ENCODE measurements at regions not wholly inside any gene's neighbourhood (a gene's known extent, or its start where the extent isn't known, plus 50 kb on each side); places are given as distances from the start of the nearest gene placed in this dataset.

DNA sequence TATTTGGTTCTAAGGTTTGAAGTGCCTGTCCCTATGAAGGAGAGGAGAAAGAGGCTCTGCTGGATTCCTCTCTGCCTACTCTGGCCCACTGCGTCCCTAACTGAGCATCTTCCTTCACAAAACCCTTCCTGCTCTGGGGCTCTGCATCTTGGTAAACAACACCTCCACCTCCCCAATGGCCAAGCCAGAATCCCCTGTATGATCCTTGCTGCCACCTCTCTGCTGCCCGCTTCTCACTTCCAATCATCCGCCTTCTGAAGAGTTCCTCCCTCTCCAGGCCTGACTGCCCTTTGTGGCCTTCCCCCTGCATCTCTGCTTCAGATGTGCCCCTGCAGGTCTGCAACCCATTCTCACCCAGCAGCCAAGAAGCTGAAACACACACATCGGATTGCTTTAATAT is 110.6 kb upstream of the RPH3A start:
- Histone ChIP-seq H4K8ac (ENCODE audit: low read length) (no peak overlapping the region), H2AFZ (ENCODE audit: low read depth, low read length) (no peak overlapping the region), H3K27me3 (ENCODE audit: control insufficient read depth in 1 of 2, insufficient read depth in 1 of 2, low read length in 2 of 2) (peaks cover 30 to 34% of the 10 kb centered on the region in 2 experiments), H3K4me1 (ENCODE audit: control insufficient read depth, insufficient read depth, low read depth, low read length) (no peaks in the 10 kb centered on the region), H2AK5ac (ENCODE audit: low read length, severe bottlenecking) (no peak overlapping the region), H2BK120ac (ENCODE audit: low read depth, low read length) (no peak overlapping the region), H2BK12ac (ENCODE audit: low read length in 2 of 2) (no peak overlapping the region), H3K4ac (ENCODE audit: low read depth in 1 of 2, low read length in 2 of 2) (no peak overlapping the region), H3K9ac (ENCODE audit: low read length) (no peak overlapping the region), H2BK5ac (ENCODE audit: low read depth, low read length, poor library complexity, severe bottlenecking) (no peak overlapping the region), H3K23ac (ENCODE audit: low read length in 2 of 2) (no peak overlapping the region), H3K36me3 (ENCODE audit: control insufficient read depth in 1 of 2, insufficient read depth in 2 of 2, low read depth in 1 of 2, low read length in 2 of 2) (no peaks in the 10 kb centered on the region), H3K27ac (ENCODE audit: low read length, poor library complexity, severe bottlenecking) (no peak overlapping the region), H3K79me1 (replicated peaks; ENCODE audit: low read length, poor library complexity, severe bottlenecking) (no peaks in the 10 kb centered on the region), H3K4me2 (ENCODE audit: low read length, poor library complexity, severe bottlenecking) (no peak overlapping the region), H4K91ac (ENCODE audit: low read length) (no peak overlapping the region), H3K14ac (ENCODE audit: low read length in 2 of 2) (no peak overlapping the region), H3K18ac (ENCODE audit: low read depth in 1 of 2, low read length in 2 of 2) (no peak overlapping the region), H2BK15ac (ENCODE audit: low read depth, poor library complexity, severe bottlenecking) (no peak overlapping the region), H3K4me3 (ENCODE audit: insufficient read depth in 1 of 2, low read depth in 1 of 2, low read length in 2 of 2) (no peak overlapping the region), H3K9me3 (ENCODE audit: control insufficient read depth, low read length) (no peaks in the 10 kb centered on the region)
- no peak for DNase-seq
- WGBS = 85% methylated on average over 3 of the region's 4 CpGs

DNA sequence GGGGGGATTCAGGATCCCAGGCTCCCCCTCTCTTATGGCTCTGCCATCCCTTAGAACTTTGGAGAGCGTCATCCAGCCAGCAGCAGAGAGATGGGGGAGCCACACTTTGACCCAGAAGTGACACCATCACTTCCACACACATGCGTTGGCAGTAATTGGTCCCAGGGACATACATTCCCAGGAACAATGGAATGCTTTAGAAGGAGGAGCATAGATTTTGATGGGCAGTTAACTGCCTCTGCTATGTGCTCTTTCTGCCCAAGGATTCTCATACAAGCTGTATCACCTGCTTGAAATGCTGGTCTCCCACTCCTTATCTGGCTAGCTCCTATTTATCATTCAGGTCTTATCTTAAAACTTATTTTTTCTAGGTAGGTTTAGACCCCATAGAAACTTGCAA is 109.0 kb upstream of the RPH3A start:
- H3K18ac ChIP-seq (ENCODE audit: low read depth in 1 of 2, low read length in 2 of 2) = no peak overlapping the region
- no peak overlapping the region for H3K4me2 ChIP-seq (ENCODE audit: low read length, poor library complexity, severe bottlenecking)
- H2AFZ ChIP-seq (ENCODE audit: low read depth, low read length) = no peak overlapping the region
- no peak overlapping the region for H4K8ac ChIP-seq (ENCODE audit: low read length)
- WGBS = 63% methylated on average over 2 of the region's 2 CpGs
- H2BK12ac ChIP-seq (ENCODE audit: low read length in 2 of 2) = no peak overlapping the region
- H4K91ac ChIP-seq (ENCODE audit: low read length) = no peak overlapping the region
- no peak overlapping the region for H3K9ac ChIP-seq (ENCODE audit: low read length)
- no peak overlapping the region for H3K4ac ChIP-seq (ENCODE audit: low read depth in 1 of 2, low read length in 2 of 2)
- H3K27ac ChIP-seq (ENCODE audit: low read length, poor library complexity, severe bottlenecking) = no peak overlapping the region
- no peak overlapping the region for H2BK120ac ChIP-seq (ENCODE audit: low read depth, low read length)
- no peak overlapping the region for H3K14ac ChIP-seq (ENCODE audit: low read length in 2 of 2)
- H3K27me3 ChIP-seq (ENCODE audit: control insufficient read depth in 1 of 2, insufficient read depth in 1 of 2, low read length in 2 of 2) = peaks cover 20 to 24% of the 10 kb centered on the region in 2 experiments
- H3K23ac ChIP-seq (ENCODE audit: low read length in 2 of 2) = no peak overlapping the region
- no peaks in the 10 kb centered on the region for H3K9me3 ChIP-seq (ENCODE audit: control insufficient read depth, low read length)
- H2BK5ac ChIP-seq (ENCODE audit: low read depth, low read length, poor library complexity, severe bottlenecking) = no peak overlapping the region
- no peak overlapping the region for H3K4me3 ChIP-seq (ENCODE audit: insufficient read depth in 1 of 2, low read depth in 1 of 2, low read length in 2 of 2)
- H3K36me3 ChIP-seq (ENCODE audit: control insufficient read depth in 1 of 2, insufficient read depth in 2 of 2, low read depth in 1 of 2, low read length in 2 of 2) = no peaks in the 10 kb centered on the region
- H2AK5ac ChIP-seq (ENCODE audit: low read length, severe bottlenecking) = no peak overlapping the region
- H2BK15ac ChIP-seq (ENCODE audit: low read depth, poor library complexity, severe bottlenecking) = no peak overlapping the region
- DNase-seq = no peak
- H3K79me1 ChIP-seq (replicated peaks; ENCODE audit: low read length, poor library complexity, severe bottlenecking) = no peaks in the 10 kb centered on the region
- no peaks in the 10 kb centered on the region for H3K4me1 ChIP-seq (ENCODE audit: control insufficient read depth, insufficient read depth, low read depth, low read length)

DNA sequence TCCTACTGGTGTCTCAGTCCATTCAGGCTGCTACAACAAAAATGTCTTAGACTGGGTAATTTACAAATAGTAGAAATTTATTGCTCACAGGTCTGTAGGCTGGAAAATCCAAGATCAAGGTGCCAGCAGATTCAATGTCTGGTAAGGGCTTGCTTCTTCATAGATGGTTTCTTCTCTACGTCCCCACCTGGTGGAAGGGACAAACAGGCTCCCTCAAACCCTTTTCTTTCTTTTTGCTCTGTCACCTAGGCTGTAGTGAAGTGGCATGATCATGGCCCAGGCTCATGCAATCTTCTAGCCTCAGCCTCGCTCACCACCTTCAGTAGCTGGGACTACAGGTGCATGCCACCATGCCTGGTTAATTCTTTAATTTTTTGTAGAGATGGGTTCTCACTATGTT is 106.8 kb upstream of the RPH3A start:
- no peak overlapping the region for H2BK15ac ChIP-seq (ENCODE audit: low read depth, poor library complexity, severe bottlenecking)
- no peak overlapping the region for H3K27ac ChIP-seq (ENCODE audit: low read length, poor library complexity, severe bottlenecking)
- 52% methylated on average over 2 of the region's 2 CpGs for WGBS
- no peak overlapping the region for H2BK5ac ChIP-seq (ENCODE audit: low read depth, low read length, poor library complexity, severe bottlenecking)
- H2AK5ac ChIP-seq (ENCODE audit: low read length, severe bottlenecking) = no peak overlapping the region
- H3K18ac ChIP-seq (ENCODE audit: low read depth in 1 of 2, low read length in 2 of 2) = no peak overlapping the region
- no peak for DNase-seq
- no peak overlapping the region for H3K9ac ChIP-seq (ENCODE audit: low read length)
- no peak overlapping the region for H3K4me2 ChIP-seq (ENCODE audit: low read length, poor library complexity, severe bottlenecking)
- no peaks in the 10 kb centered on the region for H3K36me3 ChIP-seq (ENCODE audit: control insufficient read depth in 1 of 2, insufficient read depth in 2 of 2, low read depth in 1 of 2, low read length in 2 of 2)
- H3K4ac ChIP-seq (ENCODE audit: low read depth in 1 of 2, low read length in 2 of 2) = no peak overlapping the region
- H3K14ac ChIP-seq (ENCODE audit: low read length in 2 of 2) = no peak overlapping the region
- peaks cover 16 to 20% of the 10 kb centered on the region in 2 experiments for H3K27me3 ChIP-seq (ENCODE audit: control insufficient read depth in 1 of 2, insufficient read depth in 1 of 2, low read length in 2 of 2)
- H3K23ac ChIP-seq (ENCODE audit: low read length in 2 of 2) = no peak overlapping the region
- H3K79me1 ChIP-seq (replicated peaks; ENCODE audit: low read length, poor library complexity, severe bottlenecking) = no peaks in the 10 kb centered on the region
- H2BK12ac ChIP-seq (ENCODE audit: low read length in 2 of 2) = no peak overlapping the region
- H4K8ac ChIP-seq (ENCODE audit: low read length) = no peak overlapping the region
- no peak overlapping the region for H3K4me3 ChIP-seq (ENCODE audit: insufficient read depth in 1 of 2, low read depth in 1 of 2, low read length in 2 of 2)
- no peaks in the 10 kb centered on the region for H3K9me3 ChIP-seq (ENCODE audit: control insufficient read depth, low read length)
- no peak overlapping the region for H2AFZ ChIP-seq (ENCODE audit: low read depth, low read length)
- no peaks in the 10 kb centered on the region for H3K4me1 ChIP-seq (ENCODE audit: control insufficient read depth, insufficient read depth, low read depth, low read length)
- no peak overlapping the region for H4K91ac ChIP-seq (ENCODE audit: low read length)
- no peak overlapping the region for H2BK120ac ChIP-seq (ENCODE audit: low read depth, low read length)

DNA sequence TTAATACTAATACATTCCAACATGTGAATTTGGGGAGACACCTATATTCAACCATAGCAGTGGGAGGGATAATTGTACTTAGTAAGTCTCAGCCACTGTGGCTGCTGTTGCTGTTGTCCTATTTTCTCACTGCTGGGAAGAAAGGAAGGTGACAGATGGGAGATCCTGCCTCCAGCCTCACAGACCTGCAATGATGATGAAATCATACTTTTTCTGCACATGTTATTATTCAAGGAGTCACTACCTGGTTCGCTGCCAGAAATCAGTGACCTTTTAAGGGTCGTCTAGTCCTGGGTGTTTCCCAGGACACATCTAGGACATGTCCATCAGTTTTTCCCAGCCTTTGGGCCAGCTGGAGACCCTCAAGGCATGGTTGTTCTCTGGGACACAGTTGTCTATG is 106.2 kb upstream of the RPH3A start:
- no peak overlapping the region for H3K14ac ChIP-seq (ENCODE audit: low read length in 2 of 2)
- H3K18ac ChIP-seq (ENCODE audit: low read depth in 1 of 2, low read length in 2 of 2) = no peak overlapping the region
- no peaks in the 10 kb centered on the region for H3K36me3 ChIP-seq (ENCODE audit: control insufficient read depth in 1 of 2, insufficient read depth in 2 of 2, low read depth in 1 of 2, low read length in 2 of 2)
- H3K27me3 ChIP-seq (ENCODE audit: control insufficient read depth in 1 of 2, insufficient read depth in 1 of 2, low read length in 2 of 2) = peaks cover 10 to 17% of the 10 kb centered on the region in 2 experiments
- H2AK5ac ChIP-seq (ENCODE audit: low read length, severe bottlenecking) = no peak overlapping the region
- no peaks in the 10 kb centered on the region for H3K79me1 ChIP-seq (replicated peaks; ENCODE audit: low read length, poor library complexity, severe bottlenecking)
- no peak overlapping the region for H4K8ac ChIP-seq (ENCODE audit: low read length)
- no peak overlapping the region for H3K9ac ChIP-seq (ENCODE audit: low read length)
- no peaks in the 10 kb centered on the region for H3K4me1 ChIP-seq (ENCODE audit: control insufficient read depth, insufficient read depth, low read depth, low read length)
- H2BK5ac ChIP-seq (ENCODE audit: low read depth, low read length, poor library complexity, severe bottlenecking) = no peak overlapping the region
- H3K4me3 ChIP-seq (ENCODE audit: insufficient read depth in 1 of 2, low read depth in 1 of 2, low read length in 2 of 2) = no peak overlapping the region
- no peak for DNase-seq
- H3K9me3 ChIP-seq (ENCODE audit: control insufficient read depth, low read length) = no peaks in the 10 kb centered on the region
- H4K91ac ChIP-seq (ENCODE audit: low read length) = no peak overlapping the region
- 52% methylated on average over 2 of the region's 2 CpGs for WGBS
- no peak overlapping the region for H3K27ac ChIP-seq (ENCODE audit: low read length, poor library complexity, severe bottlenecking)
- no peak overlapping the region for H2BK15ac ChIP-seq (ENCODE audit: low read depth, poor library complexity, severe bottlenecking)
- no peak overlapping the region for H3K4ac ChIP-seq (ENCODE audit: low read depth in 1 of 2, low read length in 2 of 2)
- H2AFZ ChIP-seq (ENCODE audit: low read depth, low read length) = no peak overlapping the region
- H3K23ac ChIP-seq (ENCODE audit: low read length in 2 of 2) = no peak overlapping the region
- H2BK12ac ChIP-seq (ENCODE audit: low read length in 2 of 2) = no peak overlapping the region
- no peak overlapping the region for H3K4me2 ChIP-seq (ENCODE audit: low read length, poor library complexity, severe bottlenecking)
- H2BK120ac ChIP-seq (ENCODE audit: low read depth, low read length) = no peak overlapping the region

Measured in mesenchymal stem cell (in vitro differentiated cells and primary cell).